ENCODE measurements at regions not wholly inside any gene's neighbourhood (a gene's known extent, or its start where the extent isn't known, plus 50 kb on each side); places are given as distances from the start of the nearest gene placed in this dataset.

- TF ChIP-seq EZH2phosphoT487 (IDR thresholded peaks at IDR 0.05; ENCODE audit: insufficient read depth, low read depth) (no peak), EZH2 (IDR thresholded peaks at IDR 0.05; ENCODE audit: insufficient read depth, poor library complexity, severe bottlenecking) (no peak)
Measured at GRCh38 chr2:226676618-226677017, 123.0 kb downstream of the IRS1 start.

Data from GM23248 (cell line).